B cell (primary cell): ENCODE measurements at regions not wholly inside any gene's neighbourhood (a gene's known extent, or its start where the extent isn't known, plus 50 kb on each side); places are given as distances from the start of the nearest gene placed in this dataset.

Experiments
- ATAC-seq: fragments of 200-7000 bp; cut with Tn5 transposase; one replicate; pipeline ENCODE4 v1.10.0; 2021; ENCODE audit warnings: low read depth, mild to moderate bottlenecking, moderate number of reproducible peaks, moderate library complexity
- CTCF ChIA-PET: fragments of 350-600 bp; sonication (Branson Sonifier 250); formaldehyde crosslinking; loops from one replicate; lab custom pipeline; 2021; ENCODE audit warnings: antibody characterized with exemption, inconsistent platforms; lab: Charles Lee
- POLR2A ChIA-PET: fragments of 350-600 bp; sonication (Branson Sonifier 250); formaldehyde crosslinking; loops from one replicate; lab custom pipeline; 2021; ENCODE audit warnings: antibody characterized with exemption; lab: Charles Lee
- DNase-seq: peaks from one replicate; pipeline ENCODE4 v3.0.0; 2013
- H2AFZ ChIP-seq: 2 replicates; pipeline ENCODE4 v1.6.1; 2012; ENCODE audit warnings: mild to moderate bottlenecking, low read depth, low read length; ENCODE audit not compliant: insufficient read depth, poor library complexity, severe bottlenecking
- H3K27ac ChIP-seq, 2 donors: 1 replicate in 1 of 2; 2 replicates in 1 of 2; pipeline ENCODE4 v1.5.1; 2012 to 2013; ENCODE audit warnings: low read length in 2 of 2, mild to moderate bottlenecking in 2 of 2, moderate library complexity in 1 of 2
- H3K27me3 ChIP-seq, 4 experiments: fragments of 200-600 bp in 1 of 4; sonication (generic) in 1 of 4; replicated peaks in 1 of 4; 1 replicate in 2 of 4; 2 replicates in 2 of 4; pipeline versions ENCODE4 v1.6.1 to v1.7.0; 2013 to 2016; ENCODE audit warnings: low read length in 3 of 4, mild to moderate bottlenecking in 2 of 4, mixed read lengths in 1 of 4, moderate library complexity in 1 of 4; ENCODE audit not compliant: insufficient read depth in 4 of 4, control insufficient read depth in 3 of 4; ENCODE audit errors: control extremely low read depth in 1 of 4
- H3K36me3 ChIP-seq, 2 experiments: replicated peaks in 1 of 2; 1 replicate in 1 of 2; 2 replicates in 1 of 2; pipeline versions ENCODE4 v1.6.1 to v1.7.1; 2013; ENCODE audit warnings: low read length in 1 of 2; ENCODE audit not compliant: insufficient read depth in 2 of 2, control insufficient read depth in 1 of 2; ENCODE audit errors: control extremely low read depth in 1 of 2, extremely low read depth in 1 of 2
- H3K4me1 ChIP-seq, 2 donors: fragments of 200-600 bp in 1 of 2; sonication (generic) in 1 of 2; 1 replicate in 1 of 2; 2 replicates in 1 of 2; pipeline versions ENCODE4 v1.5.1 to v1.6.1; 2013 to 2017; ENCODE audit warnings: low read length in 2 of 2; ENCODE audit not compliant: control insufficient read depth in 2 of 2, insufficient read depth in 2 of 2
- H3K4me2 ChIP-seq: replicated peaks from 2 replicates; pipeline ENCODE3; 2012; ENCODE audit warnings: mild to moderate bottlenecking, low read depth, low read length; ENCODE audit not compliant: poor library complexity, severe bottlenecking
- H3K4me3 ChIP-seq, 5 experiments: fragments of 200-600 bp in 1 of 5; sonication (generic) in 1 of 5; 1 replicate in 3 of 5; 2 replicates in 2 of 5; pipeline versions ENCODE4 v1.5.1 to v1.7.0; 2011 to 2016; ENCODE audit warnings: low read length in 4 of 5, mild to moderate bottlenecking in 4 of 5, low read depth in 2 of 5, control low read depth in 1 of 5, moderate library complexity in 1 of 5; ENCODE audit not compliant: insufficient read depth in 1 of 5; ENCODE audit errors: control extremely low read depth in 1 of 5, extremely low read depth in 1 of 5
- H3K79me2 ChIP-seq: fragments of 200-600 bp; sonication (generic); one replicate; pipeline ENCODE4 v1.6.0; 2016; ENCODE audit warnings: low read length; ENCODE audit not compliant: control insufficient read depth, insufficient read depth
- H3K9ac ChIP-seq: fragments of 200-600 bp; sonication (generic); 2 replicates; pipeline ENCODE4 v1.6.1; 2017; ENCODE audit warnings: mild to moderate bottlenecking, low read length, moderate library complexity
- H3K9me3 ChIP-seq, 3 donors: one replicate each; pipeline versions ENCODE4 v1.6.1 to v1.7.1; 2013; ENCODE audit warnings: low read length in 2 of 3; ENCODE audit not compliant: control insufficient read depth in 2 of 3, insufficient read depth in 1 of 3; ENCODE audit errors: control extremely low read depth in 1 of 3
- H4K20me1 ChIP-seq: 2 replicates; pipeline ENCODE4 v1.6.0; 2012; ENCODE audit warnings: mild to moderate bottlenecking, low read length; ENCODE audit not compliant: insufficient read depth, control insufficient read depth, poor library complexity, severe bottlenecking
- H3K27ac Mint-ChIP-seq: one replicate; pipeline ENCODE4 v1.8.0; 2021; ENCODE audit warnings: mixed read lengths
- H3K27me3 Mint-ChIP-seq: one replicate; pipeline ENCODE4 v1.8.0; 2021; ENCODE audit warnings: mixed read lengths
- H3K4me1 Mint-ChIP-seq: one replicate; pipeline ENCODE4 v1.8.0; 2021; ENCODE audit warnings: mixed read lengths
- H3K4me3 Mint-ChIP-seq: one replicate; pipeline ENCODE4 v1.8.0; 2021; ENCODE audit warnings: mixed read lengths
- H3K9me3 Mint-ChIP-seq: one replicate; pipeline ENCODE4 v1.8.0; 2022; ENCODE audit warnings: mixed read lengths; ENCODE audit not compliant: insufficient read depth
- EZH2 ChIP-seq: IDR thresholded peaks from 2 replicates; pipeline ENCODE4 v1.6.1; 2012; ENCODE audit warnings: borderline replicate concordance, low read depth, mild to moderate bottlenecking, moderate library complexity, low read length; ENCODE audit not compliant: insufficient read depth, poor library complexity, severe bottlenecking
- WGBS: methylation state at CpG from one replicate; pipeline ENCODE4 v1.1.5; 2013; ENCODE audit warnings: missing lambda C conversion rate; ENCODE audit not compliant: insufficient coverage; 5-methylcytosine and 5-hydroxymethylcytosine counted together
- intact Hi-C: fragments of 100-400 bp; cut with micrococcal nuclease; formaldehyde crosslinking; loops from one replicate; pipeline ENCODE4 v1.10.0; 2022
- TF ChIP-seq, protein P1 (sequence below): fragments of 200-600 bp; IDR thresholded peaks from one replicate; pipeline ENCODE4 v1.8.0; 2022; ENCODE audit warnings: antibody characterized with exemption, mild to moderate bottlenecking

- no peaks in the 10 kb centered on the region for H3K4me1 ChIP-seq
- intact Hi-C loops, result no loop called here
- no peak overlapping the region for H2AFZ ChIP-seq
- H3K4me1 Mint-ChIP-seq, result no peaks in the 10 kb centered on the region
- H3K9me3 Mint-ChIP-seq, result no peaks in the 10 kb centered on the region
- no peak overlapping the region for H3K4me3 ChIP-seq
- no peaks in the 10 kb centered on the region for H3K79me2 ChIP-seq
- H3K27ac ChIP-seq, result no peak overlapping the region
- H3K9me3 ChIP-seq, result peaks cover 0 to 2% (median 0%) of the 10 kb centered on the region in 3 donors
- H3K4me2 ChIP-seq, result no peak overlapping the region
- DNase-seq (no peak), ATAC-seq (no peak)
- POLR2A ChIA-PET, result no interaction called here
- no peaks in the 10 kb centered on the region for H4K20me1 ChIP-seq
- no peak overlapping the region for H3K4me3 Mint-ChIP-seq
- CTCF ChIA-PET, result no interaction called here
- H3K27me3 Mint-ChIP-seq, result no peaks in the 10 kb centered on the region
- H3K9ac ChIP-seq, result no peak overlapping the region
- TF ChIP-seq, protein P1, sequence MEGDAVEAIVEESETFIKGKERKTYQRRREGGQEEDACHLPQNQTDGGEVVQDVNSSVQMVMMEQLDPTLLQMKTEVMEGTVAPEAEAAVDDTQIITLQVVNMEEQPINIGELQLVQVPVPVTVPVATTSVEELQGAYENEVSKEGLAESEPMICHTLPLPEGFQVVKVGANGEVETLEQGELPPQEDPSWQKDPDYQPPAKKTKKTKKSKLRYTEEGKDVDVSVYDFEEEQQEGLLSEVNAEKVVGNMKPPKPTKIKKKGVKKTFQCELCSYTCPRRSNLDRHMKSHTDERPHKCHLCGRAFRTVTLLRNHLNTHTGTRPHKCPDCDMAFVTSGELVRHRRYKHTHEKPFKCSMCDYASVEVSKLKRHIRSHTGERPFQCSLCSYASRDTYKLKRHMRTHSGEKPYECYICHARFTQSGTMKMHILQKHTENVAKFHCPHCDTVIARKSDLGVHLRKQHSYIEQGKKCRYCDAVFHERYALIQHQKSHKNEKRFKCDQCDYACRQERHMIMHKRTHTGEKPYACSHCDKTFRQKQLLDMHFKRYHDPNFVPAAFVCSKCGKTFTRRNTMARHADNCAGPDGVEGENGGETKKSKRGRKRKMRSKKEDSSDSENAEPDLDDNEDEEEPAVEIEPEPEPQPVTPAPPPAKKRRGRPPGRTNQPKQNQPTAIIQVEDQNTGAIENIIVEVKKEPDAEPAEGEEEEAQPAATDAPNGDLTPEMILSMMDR, result no peak
- TF ChIP-seq EZH2, result no peak
- H3K36me3 ChIP-seq, result no peaks in the 10 kb centered on the region
- H3K27ac Mint-ChIP-seq, result no peak overlapping the region
- no peaks in the 10 kb centered on the region for H3K27me3 ChIP-seq
Measured at GRCh38 chr10:28879246-28879645, 201.9 kb downstream of the BAMBI start.

DNA sequence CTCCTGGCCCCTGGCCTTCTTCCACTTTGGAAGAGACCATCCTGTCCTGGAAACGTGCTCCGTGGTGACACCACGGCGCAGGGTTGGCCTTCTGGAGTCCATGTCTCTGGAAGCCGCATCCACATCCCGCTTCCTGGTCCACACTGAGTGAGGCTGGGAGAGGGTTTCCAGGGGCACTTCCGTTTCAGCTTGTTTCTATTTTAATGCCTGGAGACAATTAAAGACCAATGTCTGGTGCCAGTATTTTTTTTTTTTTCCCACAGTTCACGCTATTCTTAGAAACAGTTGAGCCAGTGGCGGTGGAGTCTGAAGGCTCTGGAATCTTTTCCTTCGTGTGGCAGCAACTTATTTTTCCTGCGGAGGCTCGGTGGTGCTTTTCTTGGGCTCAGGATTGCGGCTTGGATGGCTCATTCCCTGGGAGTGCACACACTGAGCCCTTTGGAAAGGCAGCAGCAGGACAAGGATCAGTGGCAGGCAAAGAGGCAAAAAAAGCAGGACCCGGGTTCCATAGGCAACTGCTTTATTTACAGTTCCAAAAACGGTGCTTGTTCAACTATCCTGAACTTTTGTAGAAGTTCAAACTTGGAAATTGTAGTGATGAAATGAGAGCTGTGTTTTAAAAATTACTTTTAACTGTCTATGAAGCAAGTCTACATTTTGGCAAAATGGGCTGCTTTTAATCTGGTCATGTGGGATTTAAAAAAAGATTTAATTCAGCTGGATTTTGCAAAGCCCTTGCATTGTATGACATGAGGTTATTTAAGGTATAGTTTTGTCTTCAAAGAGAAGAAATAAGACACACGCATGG lies 202.8 kb downstream of the BAMBI start:
- Histone ChIP-seq H3K9me3 (peaks cover 0 to 2% (median 0%) of the 10 kb centered on the region in 3 donors), H3K27me3 (no peaks in the 10 kb centered on the region), H4K20me1 (no peaks in the 10 kb centered on the region), H3K9ac (no peak overlapping the region), H3K4me1 (no peaks in the 10 kb centered on the region), H3K4me2 (no peak overlapping the region), H3K27ac (no peak overlapping the region), H2AFZ (no peak overlapping the region), H3K4me3 (no peak overlapping the region), H3K36me3 (no peaks in the 10 kb centered on the region), H3K79me2 (no peaks in the 10 kb centered on the region)
- TF ChIP-seq, protein P1, result no peak
- TF ChIP-seq EZH2, result no peak
- Mint-ChIP-seq H3K27me3 (no peaks in the 10 kb centered on the region), H3K27ac (no peak overlapping the region), H3K9me3 (no peaks in the 10 kb centered on the region), H3K4me3 (no peak overlapping the region), H3K4me1 (no peaks in the 10 kb centered on the region)
- ATAC-seq, result no peak
- CTCF ChIA-PET, result no interaction called here
- DNase-seq, result no peak
- WGBS, result 86% methylated on average over 15 of the region's 16 CpGs
- POLR2A ChIA-PET, result no interaction called here
- intact Hi-C loops, result no loop called here
